H1 (cell line): ENCODE measurements at regions not wholly inside any gene's neighbourhood (a gene's known extent, or its start where the extent isn't known, plus 50 kb on each side); places are given as distances from the start of the nearest gene placed in this dataset.

Experiments
- CTCF ChIA-PET: fragments of 300-600 bp; sonication (Branson Sonifier 250); formaldehyde crosslinking; loops from one replicate; lab custom pipeline; 2021; ENCODE audit not compliant: partially characterized antibody; lab: Charles Lee
- POLR2A ChIA-PET: fragments of 300-600 bp; sonication (Branson Sonifier 250); formaldehyde crosslinking; loops from one replicate; lab custom pipeline; 2021; ENCODE audit warnings: inconsistent platforms; ENCODE audit not compliant: partially characterized antibody; lab: Charles Lee
- DNase-seq, 2 experiments: peaks; one replicate each; pipeline versions ENCODE4 v3.0.0 to v3.0.0-alpha.2; 2010 to 2022; ENCODE audit warnings: low spot score in 2 of 2, low read depth in 1 of 2, mixed read lengths in 1 of 2
- FAIRE-seq: peaks from 2 replicates; lab custom pipeline; 2011; peaks lifted over from hg19 to GRCh38; lab: Jason Lieb, UNC
- H2AFZ ChIP-seq: 2 replicates; pipeline ENCODE4 v1.8.1; 2012; ENCODE audit warnings: low read length, inconsistent platforms
- H2AK5ac ChIP-seq: 2 replicates; pipeline ENCODE4 v1.6.1; 2013; ENCODE audit warnings: low read depth, low read length
- H2BK120ac ChIP-seq: replicated peaks from 2 replicates; pipeline ENCODE3; 2013; ENCODE audit warnings: low read depth, low read length, inconsistent platforms
- H2BK12ac ChIP-seq: 2 replicates; pipeline ENCODE4 v1.6.1; 2013; ENCODE audit warnings: low read depth, low read length
- H2BK15ac ChIP-seq: 2 replicates; pipeline ENCODE4 v1.6.1; 2013; ENCODE audit warnings: low read length
- H2BK20ac ChIP-seq: 2 replicates; pipeline ENCODE4 v1.6.1; 2013; ENCODE audit warnings: low read length
- H2BK5ac ChIP-seq: 2 replicates; pipeline ENCODE4 v1.6.1; 2013; ENCODE audit warnings: low read depth, low read length
- H3K14ac ChIP-seq: 2 replicates; pipeline ENCODE4 v1.6.1; 2013; ENCODE audit warnings: inconsistent platforms; ENCODE audit not compliant: insufficient read length
- H3K18ac ChIP-seq: 2 replicates; pipeline ENCODE4 v1.6.1; 2013; ENCODE audit warnings: low read length; ENCODE audit errors: extremely low read depth
- H3K23ac ChIP-seq: 2 replicates; pipeline ENCODE4 v1.6.1; 2013; ENCODE audit warnings: inconsistent platforms; ENCODE audit not compliant: insufficient read length
- H3K23me2 ChIP-seq: 2 replicates; pipeline ENCODE4 v1.6.1; 2013; ENCODE audit warnings: low read depth, low read length
- H3K27ac ChIP-seq: 2 replicates; pipeline ENCODE4 v1.6.1; 2011; ENCODE audit warnings: low read depth, low read length, inconsistent platforms
- H3K27me3 ChIP-seq, 4 experiments: replicated peaks in 1 of 4; 1 replicate in 1 of 4; 2 replicates in 3 of 4; pipeline versions ENCODE4 v1.6.1 to v1.8.1; 2011 to 2013; ENCODE audit warnings: low read length in 3 of 4, mild to moderate bottlenecking in 3 of 4, inconsistent platforms in 2 of 4, mixed read lengths in 2 of 4, moderate library complexity in 1 of 4; ENCODE audit not compliant: control insufficient read depth in 3 of 4, insufficient read depth in 3 of 4; ENCODE audit errors: extremely low read depth in 1 of 4
- H3K36me3 ChIP-seq, 4 experiments: 2 replicates each; pipeline versions ENCODE4 v1.6.1 to v1.8.1; 2011 to 2013; ENCODE audit warnings: mild to moderate bottlenecking in 4 of 4, low read length in 3 of 4, moderate library complexity in 2 of 4, control low read depth in 1 of 4, inconsistent platforms in 1 of 4; ENCODE audit not compliant: insufficient read depth in 4 of 4, control insufficient read depth in 2 of 4
- H3K4ac ChIP-seq: replicated peaks from 2 replicates; pipeline ENCODE3; 2013; ENCODE audit warnings: low read length, low read depth, mixed read lengths, inconsistent platforms; ENCODE audit not compliant: insufficient read length
- H3K4me1 ChIP-seq, 4 experiments: replicated peaks in 1 of 4; 1 replicate in 1 of 4; 2 replicates in 3 of 4; pipeline versions ENCODE4 v1.6.1 to v1.8.1; 2011 to 2013; ENCODE audit warnings: low read length in 3 of 4, inconsistent platforms in 2 of 4, mixed read lengths in 1 of 4; ENCODE audit not compliant: insufficient read depth in 4 of 4, control insufficient read depth in 3 of 4
- H3K4me2 ChIP-seq, 2 experiments: 2 replicates each; pipeline versions ENCODE4 v1.6.1 to v1.8.1; 2011 to 2013; ENCODE audit warnings: low read depth in 2 of 2, low read length in 2 of 2, control low read depth in 1 of 2, inconsistent platforms in 1 of 2, mild to moderate bottlenecking in 1 of 2; ENCODE audit not compliant: insufficient read depth in 1 of 2
- H3K4me3 ChIP-seq, 4 experiments: fragments of 200-600, 300-600 bp in 1 of 4; sonication (generic), shearing (Covaris generic), sonication (Bioruptor Twin) in 1 of 4; 2 replicates each; pipeline versions ENCODE4 v1.5.1 to v1.8.1; 2011 to 2016; ENCODE audit warnings: low read length in 4 of 4, low read depth in 3 of 4, control low read depth in 2 of 4, inconsistent platforms in 2 of 4, mild to moderate bottlenecking in 2 of 4, mixed read lengths in 1 of 4, moderate library complexity in 1 of 4; ENCODE audit not compliant: insufficient read depth in 2 of 4; ENCODE audit errors: extremely low read depth in 1 of 4
- H3K56ac ChIP-seq: replicated peaks from 2 replicates; pipeline ENCODE3; 2013; ENCODE audit warnings: low read depth, mild to moderate bottlenecking, mixed read lengths, low read length, inconsistent platforms; ENCODE audit not compliant: insufficient read length
- H3K79me1 ChIP-seq: 2 replicates; pipeline ENCODE4 v1.6.1; 2013; ENCODE audit warnings: low read depth, low read length, control low read depth
- H3K79me2 ChIP-seq, 2 experiments: 2 replicates each; pipeline versions ENCODE4 v1.6.1 to v1.8.1; 2012 to 2013; ENCODE audit warnings: low read length in 2 of 2, mild to moderate bottlenecking in 2 of 2, inconsistent platforms in 1 of 2; ENCODE audit not compliant: insufficient read depth in 2 of 2, control insufficient read depth in 1 of 2
- H3K9ac ChIP-seq, 4 experiments: replicated peaks in 1 of 4; 1 replicate in 1 of 4; 2 replicates in 3 of 4; pipeline versions ENCODE4 v1.6.1 to v1.8.1; 2011 to 2013; ENCODE audit warnings: low read depth in 3 of 4, low read length in 3 of 4, control low read depth in 2 of 4, mild to moderate bottlenecking in 2 of 4, moderate library complexity in 2 of 4, inconsistent platforms in 1 of 4; ENCODE audit errors: extremely low read depth in 1 of 4
- H3K9me3 ChIP-seq, 2 experiments: 2 replicates each; pipeline versions ENCODE4 v1.6.1 to v1.8.1; 2012 to 2013; ENCODE audit warnings: mild to moderate bottlenecking in 2 of 2, moderate library complexity in 2 of 2, control low read depth in 1 of 2, inconsistent platforms in 1 of 2, low read depth in 1 of 2, low read length in 1 of 2, mixed read lengths in 1 of 2; ENCODE audit not compliant: insufficient read depth in 2 of 2
- H4K20me1 ChIP-seq, 2 experiments: replicated peaks in 1 of 2; 2 replicates each; pipeline versions ENCODE3 to v1.8.1; 2011 to 2013; ENCODE audit warnings: inconsistent platforms in 2 of 2, low read length in 2 of 2, mild to moderate bottlenecking in 1 of 2; ENCODE audit not compliant: insufficient read depth in 2 of 2, control insufficient read depth in 1 of 2
- H4K5ac ChIP-seq: 2 replicates; pipeline ENCODE4 v1.6.1; 2013; ENCODE audit warnings: low read length, low read depth, mixed read lengths, inconsistent platforms; ENCODE audit not compliant: insufficient read length
- H4K8ac ChIP-seq: 2 replicates; pipeline ENCODE4 v1.8.0; 2013; ENCODE audit warnings: mild to moderate bottlenecking, moderate library complexity, low read length, inconsistent platforms; ENCODE audit not compliant: insufficient read depth; ENCODE audit errors: extremely low read depth
- H4K91ac ChIP-seq: replicated peaks from 2 replicates; pipeline ENCODE3; 2013; ENCODE audit warnings: low read length, mixed read lengths, inconsistent platforms; ENCODE audit not compliant: insufficient read length
- HDAC6 ChIP-seq: IDR thresholded peaks from one replicate; pipeline ENCODE4 v1.7.1; 2012; ENCODE audit warnings: low read depth, mild to moderate bottlenecking, inconsistent platforms, low read length, moderate library complexity
- WGBS, 2 experiments: shearing (Covaris generic) in 1 of 2; methylation state at CpG; one replicate each; pipeline versions ENCODE4 v1.1.6 to v1.1.7; 2013 to 2015; ENCODE audit warnings: low lambda C conversion rate in 2 of 2, mixed read lengths in 2 of 2, inconsistent platforms in 1 of 2, low coverage in 1 of 2, missing lambda C conversion rate in 1 of 2; ENCODE audit not compliant: insufficient replicate concordance in 2 of 2, insufficient coverage in 1 of 2, insufficient read length in 1 of 2; ENCODE audit errors: extremely low coverage in 1 of 2, missing lambda C conversion rate in 1 of 2; 5-methylcytosine and 5-hydroxymethylcytosine counted together

GRCh38 chr9:17962747-17963146, 383.9 kb downstream of the SH3GL2 start:
- no peak overlapping the region for H2BK5ac ChIP-seq
- H3K79me2 ChIP-seq: no peaks in the 10 kb centered on the region
- no peak overlapping the region for H2AK5ac ChIP-seq
- H4K91ac ChIP-seq: no peak overlapping the region
- H3K23ac ChIP-seq: no peak overlapping the region
- CTCF ChIA-PET: interaction anchor here (0.6 to 1.1 kb wide), 2 partner anchors 13 to 499 kb away, joined by 3 read pairs; no protein-coding TSS in a partner anchor
- H4K5ac ChIP-seq: no peak overlapping the region
- FAIRE-seq (no peak), DNase-seq (no peak)
- H3K4ac ChIP-seq: no peak overlapping the region
- H2BK120ac ChIP-seq: no peak overlapping the region
- H3K4me2 ChIP-seq: no peak overlapping the region
- H3K36me3 ChIP-seq: no peaks in the 10 kb centered on the region
- no peak overlapping the region for H4K8ac ChIP-seq
- H2AFZ ChIP-seq: no peak overlapping the region
- no peak overlapping the region for H2BK15ac ChIP-seq
- H2BK12ac ChIP-seq: no peak overlapping the region
- H3K9me3 ChIP-seq: no peaks in the 10 kb centered on the region
- H3K14ac ChIP-seq: no peak overlapping the region
- H4K20me1 ChIP-seq: no peaks in the 10 kb centered on the region
- POLR2A ChIA-PET: no interaction called here
- H3K9ac ChIP-seq: no peak overlapping the region
- H3K27me3 ChIP-seq: no peaks in the 10 kb centered on the region
- no peaks in the 10 kb centered on the region for H3K4me1 ChIP-seq
- H3K79me1 ChIP-seq: no peaks in the 10 kb centered on the region
- 57% methylated on average over 3 of the region's 3 CpGs; no CpG with 5 or more reads in 1 of the 2 experiments for WGBS, 2 experiments
- no peak overlapping the region for H3K27ac ChIP-seq
- no peaks in the 10 kb centered on the region for H3K23me2 ChIP-seq
- no peak overlapping the region for H3K56ac ChIP-seq
- no peak overlapping the region for H3K18ac ChIP-seq
- H3K4me3 ChIP-seq: no peak overlapping the region
- H2BK20ac ChIP-seq: no peak overlapping the region
- no peak for TF ChIP-seq HDAC6
